ENCODE measurements at regions not wholly inside any gene's neighbourhood (a gene's known extent, or its start where the extent isn't known, plus 50 kb on each side); places are given as distances from the start of the nearest gene placed in this dataset.

- H3K4me1 ChIP-seq (ENCODE audit: control insufficient read depth in 1 of 2, extremely low read depth in 1 of 2, insufficient read depth in 2 of 2, low read length in 2 of 2), result no peaks in the 10 kb centered on the region
- H3K27ac Mint-ChIP-seq, result no peak overlapping the region
- no peaks in the 10 kb centered on the region for H3K27me3 Mint-ChIP-seq
- no peaks in the 10 kb centered on the region for H3K36me3 ChIP-seq (ENCODE audit: control insufficient read depth in 2 of 2, extremely low read depth in 1 of 2, insufficient read depth in 1 of 2, low read length in 1 of 2)
- H3K9me3 Mint-ChIP-seq, result peaks cover 0 to 26% (median 9%) of the 10 kb centered on the region in 3 donors
- H3K4me3 Mint-ChIP-seq, result no peak overlapping the region
- no peak overlapping the region for H3K4me3 ChIP-seq (ENCODE audit: control insufficient read depth in 1 of 2, extremely low read depth in 1 of 2, low read length in 1 of 2)
- no peaks in the 10 kb centered on the region for H3K27me3 ChIP-seq (replicated peaks in 1 of 2; ENCODE audit: control insufficient read depth in 2 of 2, extremely low read depth in 1 of 2, insufficient read depth in 2 of 2, low read length in 1 of 2)
- DNase-seq (no peak), ATAC-seq (replicated peaks in 1 of 4) (no peak)
- ChIA-PET CTCF (no interaction called here), POLR2A (no interaction called here)
- no peaks in the 10 kb centered on the region for H3K9me3 ChIP-seq
- no peaks in the 10 kb centered on the region for H3K36me3 Mint-ChIP-seq
- no peak overlapping the region for H3K27ac ChIP-seq (ENCODE audit: low read length)
- H3K4me1 Mint-ChIP-seq, result no peaks in the 10 kb centered on the region
Observed at GRCh38 chr18:40613721-40614120, 1341.3 kb upstream of the PIK3C3 start.

GRCh38 chr18:40612356-40612755, 1342.7 kb upstream of the PIK3C3 start:
- no peak overlapping the region for H3K27ac Mint-ChIP-seq
- H3K4me3 Mint-ChIP-seq, result no peak overlapping the region
- no peaks in the 10 kb centered on the region for H3K36me3 ChIP-seq (ENCODE audit: control insufficient read depth in 2 of 2, extremely low read depth in 1 of 2, insufficient read depth in 1 of 2, low read length in 1 of 2)
- H3K27me3 Mint-ChIP-seq, result no peaks in the 10 kb centered on the region
- DNase-seq (no peak), ATAC-seq (replicated peaks in 1 of 4) (no peak)
- no peaks in the 10 kb centered on the region for H3K27me3 ChIP-seq (replicated peaks in 1 of 2; ENCODE audit: control insufficient read depth in 2 of 2, extremely low read depth in 1 of 2, insufficient read depth in 2 of 2, low read length in 1 of 2)
- H3K4me3 ChIP-seq (ENCODE audit: control insufficient read depth in 1 of 2, extremely low read depth in 1 of 2, low read length in 1 of 2), result no peak overlapping the region
- ChIA-PET POLR2A (no interaction called here), CTCF (no interaction called here)
- H3K4me1 Mint-ChIP-seq, result no peaks in the 10 kb centered on the region
- H3K9me3 Mint-ChIP-seq, result peaks cover 5 to 22% (median 13%) of the 10 kb centered on the region in 3 donors
- no peaks in the 10 kb centered on the region for H3K36me3 Mint-ChIP-seq
- H3K4me1 ChIP-seq (ENCODE audit: control insufficient read depth in 1 of 2, extremely low read depth in 1 of 2, insufficient read depth in 2 of 2, low read length in 2 of 2), result no peaks in the 10 kb centered on the region
- no peak overlapping the region for H3K27ac ChIP-seq (ENCODE audit: low read length)
- 40% methylated on average over 1 of the region's 1 CpG for WGBS (ENCODE audit: insufficient coverage)
- no peaks in the 10 kb centered on the region for H3K9me3 ChIP-seq

GRCh38 chr18:40608226-40608625, 1346.8 kb upstream of the PIK3C3 start:
- H3K27me3 Mint-ChIP-seq, result no peaks in the 10 kb centered on the region
- CTCF ChIA-PET, result interaction anchor here in 1 of 2 donors (0.7 kb wide), 1 partner anchor 99 kb away, joined by 3 read pairs; no protein-coding TSS in a partner anchor
- POLR2A ChIA-PET, result no interaction called here
- no peak overlapping the region for H3K4me3 Mint-ChIP-seq
- H3K27me3 ChIP-seq (replicated peaks in 1 of 2; ENCODE audit: control insufficient read depth in 2 of 2, extremely low read depth in 1 of 2, insufficient read depth in 2 of 2, low read length in 1 of 2), result no peaks in the 10 kb centered on the region
- H3K9me3 Mint-ChIP-seq, result peaks cover 5 to 12% (median 11%) of the 10 kb centered on the region in 3 donors
- no peaks in the 10 kb centered on the region for H3K4me1 ChIP-seq (ENCODE audit: control insufficient read depth in 1 of 2, extremely low read depth in 1 of 2, insufficient read depth in 2 of 2, low read length in 2 of 2)
- H3K9me3 ChIP-seq, result no peaks in the 10 kb centered on the region
- ATAC-seq (replicated peaks in 1 of 4) (no peak), DNase-seq (no peak)
- no peak overlapping the region for H3K4me3 ChIP-seq (ENCODE audit: control insufficient read depth in 1 of 2, extremely low read depth in 1 of 2, low read length in 1 of 2)
- no peak overlapping the region for H3K27ac Mint-ChIP-seq
- WGBS (ENCODE audit: insufficient coverage), result no CpG with 5 or more reads among the region's 2 CpGs
- no peaks in the 10 kb centered on the region for H3K4me1 Mint-ChIP-seq
- no peaks in the 10 kb centered on the region for H3K36me3 Mint-ChIP-seq
- H3K27ac ChIP-seq (ENCODE audit: low read length), result no peak overlapping the region
- no peaks in the 10 kb centered on the region for H3K36me3 ChIP-seq (ENCODE audit: control insufficient read depth in 2 of 2, extremely low read depth in 1 of 2, insufficient read depth in 1 of 2, low read length in 1 of 2)

GRCh38 chr18:40607542-40608148, 1347.4 kb upstream of the PIK3C3 start:
- no peaks in the 10 kb centered on the region for H3K9me3 ChIP-seq
- H3K27me3 Mint-ChIP-seq, result no peaks in the 10 kb centered on the region
- no peaks in the 10 kb centered on the region for H3K4me1 ChIP-seq (ENCODE audit: control insufficient read depth in 1 of 2, extremely low read depth in 1 of 2, insufficient read depth in 2 of 2, low read length in 2 of 2)
- H3K27me3 ChIP-seq (replicated peaks in 1 of 2; ENCODE audit: control insufficient read depth in 2 of 2, extremely low read depth in 1 of 2, insufficient read depth in 2 of 2, low read length in 1 of 2), result no peaks in the 10 kb centered on the region
- H3K4me1 Mint-ChIP-seq, result no peaks in the 10 kb centered on the region
- 91% methylated on average over 2 of the region's 6 CpGs for WGBS (ENCODE audit: insufficient coverage)
- no peak for ATAC-seq (replicated peaks in 1 of 4)
- no peak overlapping the region for H3K4me3 ChIP-seq (ENCODE audit: control insufficient read depth in 1 of 2, extremely low read depth in 1 of 2, low read length in 1 of 2)
- POLR2A ChIA-PET, result no interaction called here
- H3K36me3 ChIP-seq (ENCODE audit: control insufficient read depth in 2 of 2, extremely low read depth in 1 of 2, insufficient read depth in 1 of 2, low read length in 1 of 2), result no peaks in the 10 kb centered on the region
- peaks cover 5 to 14% (median 12%) of the 10 kb centered on the region in 3 donors for H3K9me3 Mint-ChIP-seq
- CTCF ChIA-PET, result no interaction called here
- H3K36me3 Mint-ChIP-seq, result no peaks in the 10 kb centered on the region
- no peak overlapping the region for H3K4me3 Mint-ChIP-seq
- no peak for DNase-seq
- H3K27ac ChIP-seq (ENCODE audit: low read length), result no peak overlapping the region
- no peak overlapping the region for H3K27ac Mint-ChIP-seq

GRCh38 chr18:40606996-40607395, 1348.0 kb upstream of the PIK3C3 start:
- DNase-seq (no peak), ATAC-seq (replicated peaks in 1 of 4) (no peak)
- no peaks in the 10 kb centered on the region for H3K4me1 Mint-ChIP-seq
- no peaks in the 10 kb centered on the region for H3K36me3 ChIP-seq (ENCODE audit: control insufficient read depth in 2 of 2, extremely low read depth in 1 of 2, insufficient read depth in 1 of 2, low read length in 1 of 2)
- peaks cover 5 to 14% (median 9%) of the 10 kb centered on the region in 3 donors for H3K9me3 Mint-ChIP-seq
- POLR2A ChIA-PET, result no interaction called here
- no peak overlapping the region for H3K4me3 ChIP-seq (ENCODE audit: control insufficient read depth in 1 of 2, extremely low read depth in 1 of 2, low read length in 1 of 2)
- CTCF ChIA-PET, result no interaction called here
- H3K4me3 Mint-ChIP-seq, result no peak overlapping the region
- H3K4me1 ChIP-seq (ENCODE audit: control insufficient read depth in 1 of 2, extremely low read depth in 1 of 2, insufficient read depth in 2 of 2, low read length in 2 of 2), result no peaks in the 10 kb centered on the region
- no peaks in the 10 kb centered on the region for H3K27me3 Mint-ChIP-seq
- no peaks in the 10 kb centered on the region for H3K27me3 ChIP-seq (replicated peaks in 1 of 2; ENCODE audit: control insufficient read depth in 2 of 2, extremely low read depth in 1 of 2, insufficient read depth in 2 of 2, low read length in 1 of 2)
- H3K27ac ChIP-seq (ENCODE audit: low read length), result no peak overlapping the region
- no peaks in the 10 kb centered on the region for H3K9me3 ChIP-seq
- no peak overlapping the region for H3K27ac Mint-ChIP-seq
- H3K36me3 Mint-ChIP-seq, result no peaks in the 10 kb centered on the region
- no CpG with 5 or more reads among the region's 1 CpG for WGBS (ENCODE audit: insufficient coverage)

- no peaks in the 10 kb centered on the region for H3K4me1 Mint-ChIP-seq
- DNase-seq, result no peak
- Histone ChIP-seq H3K27me3 (replicated peaks in 1 of 2; ENCODE audit: control insufficient read depth in 2 of 2, extremely low read depth in 1 of 2, insufficient read depth in 2 of 2, low read length in 1 of 2) (no peaks in the 10 kb centered on the region), H3K4me1 (ENCODE audit: control insufficient read depth in 1 of 2, extremely low read depth in 1 of 2, insufficient read depth in 2 of 2, low read length in 2 of 2) (no peaks in the 10 kb centered on the region), H3K27ac (ENCODE audit: low read length) (no peak overlapping the region), H3K4me3 (ENCODE audit: control insufficient read depth in 1 of 2, extremely low read depth in 1 of 2, low read length in 1 of 2) (no peak overlapping the region), H3K9me3 (peaks cover 2% of the 10 kb centered on the region), H3K36me3 (ENCODE audit: control insufficient read depth in 2 of 2, extremely low read depth in 1 of 2, insufficient read depth in 1 of 2, low read length in 1 of 2) (no peaks in the 10 kb centered on the region)
- ATAC-seq (replicated peaks in 1 of 4), result no peak
- WGBS (ENCODE audit: insufficient coverage), result 88% methylated on average over 9 of the region's 12 CpGs
- H3K27me3 Mint-ChIP-seq, result no peaks in the 10 kb centered on the region
- H3K36me3 Mint-ChIP-seq, result no peaks in the 10 kb centered on the region
- peaks cover 2 to 15% (median 6%) of the 10 kb centered on the region in 3 donors for H3K9me3 Mint-ChIP-seq
- ChIA-PET POLR2A (no interaction called here), CTCF (no interaction called here)
- H3K4me3 Mint-ChIP-seq, result no peak overlapping the region
- H3K27ac Mint-ChIP-seq, result no peak overlapping the region
Observed at GRCh38 chr18:40583671-40584070, 1371.4 kb upstream of the PIK3C3 start.

- H3K36me3 ChIP-seq (ENCODE audit: control insufficient read depth in 2 of 2, extremely low read depth in 1 of 2, insufficient read depth in 1 of 2, low read length in 1 of 2), result no peaks in the 10 kb centered on the region
- Mint-ChIP-seq H3K36me3 (no peaks in the 10 kb centered on the region), H3K27ac (no peak overlapping the region), H3K4me1 (no peaks in the 10 kb centered on the region), H3K9me3 (peaks cover 2 to 14% (median 4%) of the 10 kb centered on the region in 3 donors), H3K27me3 (no peaks in the 10 kb centered on the region), H3K4me3 (no peak overlapping the region)
- H3K4me3 ChIP-seq (ENCODE audit: control insufficient read depth in 1 of 2, extremely low read depth in 1 of 2, low read length in 1 of 2), result no peak overlapping the region
- ChIA-PET POLR2A (interaction anchor here in 1 of 2 donors (0.6 kb wide), 1 partner anchor 1019 kb away, joined by 3 read pairs; no protein-coding TSS in a partner anchor), CTCF (no interaction called here)
- no peaks in the 10 kb centered on the region for H3K9me3 ChIP-seq
- H3K4me1 ChIP-seq (ENCODE audit: control insufficient read depth in 1 of 2, extremely low read depth in 1 of 2, insufficient read depth in 2 of 2, low read length in 2 of 2), result no peaks in the 10 kb centered on the region
- ATAC-seq (replicated peaks in 1 of 4) (no peak), DNase-seq (no peak)
- H3K27me3 ChIP-seq (replicated peaks in 1 of 2; ENCODE audit: control insufficient read depth in 2 of 2, extremely low read depth in 1 of 2, insufficient read depth in 2 of 2, low read length in 1 of 2), result no peaks in the 10 kb centered on the region
- WGBS (ENCODE audit: insufficient coverage), result no CpG with 5 or more reads among the region's 1 CpG
- H3K27ac ChIP-seq (ENCODE audit: low read length), result no peak overlapping the region
Observed at GRCh38 chr18:40582105-40582504, 1372.9 kb upstream of the PIK3C3 start.

Data from T-cell (primary cell).